ENCODE measurements at regions not wholly inside any gene's neighbourhood (a gene's known extent, or its start where the extent isn't known, plus 50 kb on each side); places are given as distances from the start of the nearest gene placed in this dataset.

DNA sequence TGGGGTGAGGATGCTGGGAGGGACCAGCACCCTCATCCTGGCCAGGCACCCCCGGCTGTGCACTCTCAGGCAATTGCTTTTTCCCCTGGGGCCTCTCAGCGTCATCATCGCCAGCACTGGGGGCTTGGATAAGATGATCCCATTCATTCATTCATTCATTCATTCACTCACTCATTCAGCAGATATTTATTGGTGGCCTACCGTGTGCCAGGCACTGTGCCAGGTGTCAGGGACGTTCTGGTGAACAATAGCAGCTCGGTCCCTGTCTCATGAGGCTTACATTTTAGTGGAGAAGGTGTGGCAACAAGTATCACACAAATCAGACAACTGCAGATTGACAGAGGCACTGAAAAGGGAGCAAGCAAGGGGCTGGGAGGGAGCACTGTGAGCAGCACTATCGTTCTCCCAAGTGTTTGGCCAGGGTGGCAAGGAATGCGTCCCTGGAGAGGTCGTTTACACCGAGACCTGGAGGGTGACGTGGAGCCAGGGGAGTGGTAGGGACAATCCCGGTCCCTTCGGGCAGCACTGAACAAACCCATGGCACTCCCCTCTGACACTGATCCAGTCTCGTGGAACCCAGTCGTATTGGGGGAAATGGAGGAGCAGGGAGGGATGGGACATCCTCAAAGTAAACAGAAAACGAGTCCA lies 124.1 kb downstream of the PAPOLA start:
- Histone ChIP-seq H2BK12ac (ENCODE audit: insufficient read length, low read depth, low read length) (no peak overlapping the region), H3K9me3 (ENCODE audit: control insufficient read depth, low read depth, low read length) (no peaks in the 10 kb centered on the region), H3K56ac (ENCODE audit: insufficient read length, low read depth, low read length) (no peak overlapping the region), H4K20me1 (ENCODE audit: control insufficient read depth, insufficient read depth, insufficient read length) (no peaks in the 10 kb centered on the region), H2AK5ac (ENCODE audit: insufficient read length, low read length) (no peak overlapping the region), H2BK5ac (ENCODE audit: insufficient read length, low read length) (no peak overlapping the region), H3K23ac (ENCODE audit: insufficient read length, low read depth, low read length) (no peak overlapping the region), H3K14ac (ENCODE audit: insufficient read depth, low read length) (no peak overlapping the region), H3K27me3 (ENCODE audit: insufficient read depth, low read length) (no peaks in the 10 kb centered on the region), H2BK15ac (ENCODE audit: low read depth, low read length) (no peak overlapping the region), H4K5ac (ENCODE audit: insufficient read length, low read depth, low read length) (no peak overlapping the region), H3T11ph (ENCODE audit: low read length) (no peak overlapping the region), H2BK120ac (ENCODE audit: low read depth, low read length, poor library complexity, severe bottlenecking) (no peak overlapping the region), H3K27ac (ENCODE audit: insufficient read length, low read depth, low read length) (no peak overlapping the region), H3K79me1 (ENCODE audit: insufficient read depth, low read depth, low read length, poor library complexity, severe bottlenecking) (no peaks in the 10 kb centered on the region), H3K79me2 (ENCODE audit: insufficient read depth, low read length) (no peaks in the 10 kb centered on the region), H3K18ac (ENCODE audit: insufficient read length, low read depth, low read length) (no peak overlapping the region), H3K4ac (ENCODE audit: low read depth, low read length) (no peak overlapping the region), H3K9ac (ENCODE audit: extremely low read depth, insufficient read length, low read length) (no peak overlapping the region), H2BK20ac (ENCODE audit: low read depth, low read length, poor library complexity, severe bottlenecking) (no peak overlapping the region), H3K4me1 (ENCODE audit: insufficient read depth, low read length) (no peaks in the 10 kb centered on the region), H4K8ac (replicated peaks; ENCODE audit: insufficient read length, low read depth, low read length) (no peak overlapping the region), H2AFZ (ENCODE audit: low read length) (no peak overlapping the region), H3K23me2 (ENCODE audit: insufficient read length, low read depth, low read length, poor library complexity, severe bottlenecking) (no peaks in the 10 kb centered on the region), H4K91ac (ENCODE audit: insufficient read length, low read depth, low read length) (no peak overlapping the region), H3K4me2 (ENCODE audit: insufficient read depth, insufficient read length, low read length) (no peak overlapping the region)
- WGBS (ENCODE audit: extremely low coverage, insufficient read length, low lambda C conversion rate) = no CpG with 5 or more reads among the region's 16 CpGs
- Mint-ChIP-seq H3K4me3 (no peak overlapping the region), H3K27ac (0 out of 7 replicates have a peak overlapping the region, but pooled peaks of 1 of the 3 experiments have one; percentile 17), H3K4me1 (peaks cover 2 to 16% of the 10 kb centered on the region in 2 experiments; a peak in 3 of 4 replicates), H3K36me3 (ENCODE audit: insufficient read depth in 1 of 3, low read depth in 3 of 3) (no peaks in the 10 kb centered on the region), H3K27me3 (ENCODE audit: low read depth) (peaks cover 12% of the 10 kb centered on the region), H3K9me3 (no peaks in the 10 kb centered on the region; a peak in 1 of 5 replicates)
- TF ChIP-seq, protein P1, sequence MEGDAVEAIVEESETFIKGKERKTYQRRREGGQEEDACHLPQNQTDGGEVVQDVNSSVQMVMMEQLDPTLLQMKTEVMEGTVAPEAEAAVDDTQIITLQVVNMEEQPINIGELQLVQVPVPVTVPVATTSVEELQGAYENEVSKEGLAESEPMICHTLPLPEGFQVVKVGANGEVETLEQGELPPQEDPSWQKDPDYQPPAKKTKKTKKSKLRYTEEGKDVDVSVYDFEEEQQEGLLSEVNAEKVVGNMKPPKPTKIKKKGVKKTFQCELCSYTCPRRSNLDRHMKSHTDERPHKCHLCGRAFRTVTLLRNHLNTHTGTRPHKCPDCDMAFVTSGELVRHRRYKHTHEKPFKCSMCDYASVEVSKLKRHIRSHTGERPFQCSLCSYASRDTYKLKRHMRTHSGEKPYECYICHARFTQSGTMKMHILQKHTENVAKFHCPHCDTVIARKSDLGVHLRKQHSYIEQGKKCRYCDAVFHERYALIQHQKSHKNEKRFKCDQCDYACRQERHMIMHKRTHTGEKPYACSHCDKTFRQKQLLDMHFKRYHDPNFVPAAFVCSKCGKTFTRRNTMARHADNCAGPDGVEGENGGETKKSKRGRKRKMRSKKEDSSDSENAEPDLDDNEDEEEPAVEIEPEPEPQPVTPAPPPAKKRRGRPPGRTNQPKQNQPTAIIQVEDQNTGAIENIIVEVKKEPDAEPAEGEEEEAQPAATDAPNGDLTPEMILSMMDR (conservative IDR thresholded peaks at IDR 0.05) = no peak
- DNase-seq = peak; percentile 16

Data from H9 (cell line).